HG03354 (cell line): ENCODE measurements at regions not wholly inside any gene's neighbourhood (a gene's known extent, or its start where the extent isn't known, plus 50 kb on each side); places are given as distances from the start of the nearest gene placed in this dataset.

Experiments used
- ATAC-seq: cut with Tn5 transposase; IDR thresholded peaks from one replicate; pipeline ENCODE4 v1.9.1; 2021; ENCODE audit warnings: mild to moderate bottlenecking; ENCODE audit not compliant: unreplicated experiment, poor library complexity, severe bottlenecking

DNA sequence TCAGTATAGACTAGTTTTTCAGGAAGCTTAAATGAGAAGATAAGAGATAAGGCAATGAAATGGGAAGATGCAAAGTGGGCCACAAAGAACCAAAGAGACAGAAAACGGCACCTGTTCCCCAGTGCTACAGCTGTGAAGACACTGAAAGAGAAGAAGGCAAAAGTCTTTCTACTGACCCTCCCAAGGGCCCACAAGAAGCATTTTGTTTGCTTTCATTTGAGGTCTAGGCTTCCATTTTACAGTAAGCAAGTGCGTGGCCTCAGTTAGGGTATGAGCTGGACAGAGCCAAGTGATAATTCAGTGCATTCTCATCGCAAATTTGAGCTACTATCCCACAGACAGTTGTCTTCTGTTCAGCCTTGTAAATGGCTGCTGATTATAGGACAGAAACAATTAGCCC, 53.4 kb upstream of the STK17B start:
- peak; percentile 53 for ATAC-seq

DNA sequence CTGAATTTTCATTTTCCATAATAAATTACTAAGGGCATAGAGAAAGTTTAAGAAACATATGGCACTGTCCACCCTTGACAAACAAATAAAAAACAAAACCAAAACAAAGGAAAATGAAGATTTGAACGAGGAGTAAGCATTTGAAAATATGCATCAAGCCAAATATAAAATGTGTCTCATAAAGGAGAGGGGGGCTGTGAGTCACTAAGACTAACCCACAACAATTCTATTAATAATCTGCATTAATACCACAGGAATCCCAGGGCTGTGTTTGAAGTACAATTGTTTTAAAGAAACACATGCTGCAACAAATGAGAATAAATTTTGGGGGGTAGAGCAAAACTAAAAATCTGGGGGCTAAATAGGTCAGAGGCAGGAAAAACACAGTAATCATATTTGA, 53.8 kb upstream of the STK17B start:
- ATAC-seq = no peak

DNA sequence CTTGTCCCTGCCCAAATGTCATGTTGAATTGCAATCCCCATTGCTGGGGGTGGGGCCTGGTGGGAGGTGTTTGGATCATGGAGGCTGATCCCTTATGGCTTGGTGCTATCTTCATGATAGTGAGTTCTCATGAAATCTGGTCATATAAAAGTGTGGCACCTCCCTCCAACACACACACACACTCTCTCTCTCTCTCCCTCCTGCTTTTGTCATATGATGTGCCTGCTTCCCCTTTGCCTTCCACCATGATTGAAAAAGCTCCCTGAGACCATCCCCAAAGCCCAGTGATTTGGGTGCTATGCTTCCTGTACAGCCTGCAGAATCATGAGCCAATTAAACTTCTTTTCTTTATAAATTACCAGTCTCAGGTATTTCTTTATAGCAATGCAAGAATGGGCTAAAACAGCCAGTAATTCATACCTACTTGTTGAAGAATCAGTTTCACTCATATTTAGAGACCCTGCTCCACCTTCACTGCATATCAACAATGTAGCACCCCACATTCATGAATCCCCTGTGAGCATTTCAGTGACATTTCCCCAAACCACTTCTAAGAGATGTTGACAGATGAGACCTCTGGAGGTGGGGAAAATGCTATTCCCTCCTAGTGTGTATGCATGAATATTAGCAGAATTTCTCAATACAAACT, 54.8 kb upstream of the STK17B start:
- no peak for ATAC-seq

- no peak for ATAC-seq
Observed at GRCh38 chr2:196226707-196227065, 55.3 kb upstream of the STK17B start.

DNA sequence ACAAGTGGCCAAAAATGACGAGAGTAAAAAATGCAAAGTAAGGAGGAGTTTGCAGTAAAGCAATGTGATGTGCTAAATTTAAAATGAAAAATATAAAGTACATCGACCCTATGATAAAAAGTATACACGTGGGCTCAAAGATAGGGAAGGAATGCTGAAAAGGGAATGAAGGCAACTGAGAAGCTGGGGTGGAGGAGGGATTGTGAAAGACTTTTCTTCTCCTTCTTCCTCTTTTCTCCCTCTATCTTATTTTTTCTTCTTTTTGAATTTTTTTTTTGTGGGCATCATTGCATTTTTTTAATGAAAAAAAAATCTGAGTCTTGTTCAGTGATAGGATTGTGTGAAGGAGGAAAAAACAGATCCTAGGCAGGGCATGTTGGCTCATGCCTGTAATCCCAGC, 57.6 kb upstream of the STK17B start:
- no peak for ATAC-seq

GRCh38 chr2:196230061-196230854, 58.9 kb upstream of the STK17B start:
- ATAC-seq = no peak

- peak; percentile 17 for ATAC-seq
Observed at GRCh38 chr2:196233021-196233804, 61.8 kb upstream of the STK17B start.

DNA sequence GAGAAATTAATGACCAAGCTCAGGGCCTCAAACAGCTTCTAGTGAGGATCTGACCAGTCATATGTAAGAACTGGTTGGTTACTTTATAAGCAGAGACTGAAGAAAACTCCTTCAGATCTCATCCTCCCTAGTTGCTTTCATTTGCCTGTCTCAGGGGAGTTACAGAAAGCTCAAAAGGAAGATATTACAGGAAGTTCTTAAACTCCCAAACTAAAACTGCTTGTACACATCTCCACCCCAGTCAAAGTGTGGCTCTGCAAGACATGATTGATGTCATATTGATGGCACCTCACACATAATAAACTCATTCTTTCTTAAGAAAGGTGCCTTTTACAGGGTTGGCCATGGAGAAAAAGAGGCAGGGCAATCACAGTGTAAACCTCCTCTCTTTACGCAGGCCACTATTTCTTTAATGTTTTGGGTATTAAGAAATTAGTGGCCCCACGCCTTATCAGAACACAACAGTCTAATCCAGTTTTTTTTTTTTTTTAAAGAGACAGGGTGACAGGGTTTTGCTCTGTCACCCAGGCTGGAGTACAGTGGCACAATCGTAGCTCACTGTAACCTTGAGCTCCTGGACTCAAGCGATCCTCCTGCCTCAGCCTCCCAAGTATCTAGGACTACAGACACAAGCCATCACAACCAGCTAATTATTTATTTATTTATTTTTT, 62.6 kb upstream of the STK17B start:
- peak; percentile 59 for ATAC-seq

DNA sequence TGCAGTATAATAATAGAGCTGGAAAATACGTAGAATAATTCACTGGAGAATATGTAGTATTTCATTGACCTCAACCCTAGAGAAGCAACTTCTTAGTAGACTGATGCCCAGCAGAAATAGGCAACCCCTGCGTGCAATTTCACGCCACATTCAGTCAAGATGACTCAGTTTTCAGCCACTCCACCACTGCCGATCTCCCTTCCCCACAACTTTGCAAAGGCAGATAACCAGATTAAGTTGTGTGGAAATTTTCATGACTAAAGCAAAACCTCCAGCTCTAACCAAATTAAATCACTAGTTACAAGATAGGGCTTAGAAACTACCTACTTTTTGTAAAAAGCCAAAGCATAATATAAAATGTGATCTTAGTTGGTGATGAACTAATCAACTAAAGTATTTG, 63.3 kb upstream of the STK17B start:
- peak; percentile 34 for ATAC-seq

DNA sequence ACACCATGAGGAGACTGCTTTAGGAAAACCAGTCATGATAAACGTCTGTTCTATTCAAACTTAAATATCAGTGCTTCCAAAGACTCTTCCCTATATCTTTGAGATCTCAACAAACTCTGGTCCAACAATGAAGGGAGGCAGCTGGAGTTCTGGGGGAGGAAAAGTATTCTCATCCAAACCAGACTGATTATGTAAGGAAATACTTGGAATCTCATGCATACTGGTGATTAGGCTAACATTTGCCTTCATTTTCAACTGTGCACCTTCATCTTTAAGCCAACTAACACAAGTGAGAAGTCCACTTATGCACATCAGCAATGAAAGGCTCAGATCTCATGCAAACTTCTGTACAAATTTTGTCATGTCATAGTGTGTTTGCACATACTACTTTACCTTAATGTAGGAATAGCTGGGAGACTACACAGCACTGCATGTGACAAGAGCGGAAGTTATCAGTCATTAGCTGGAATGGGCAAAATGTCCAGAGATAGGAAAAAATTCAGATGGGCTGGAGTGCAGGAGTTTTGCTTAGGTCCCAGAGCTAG, 67.5 kb upstream of the STK17B start:
- no peak for ATAC-seq

DNA sequence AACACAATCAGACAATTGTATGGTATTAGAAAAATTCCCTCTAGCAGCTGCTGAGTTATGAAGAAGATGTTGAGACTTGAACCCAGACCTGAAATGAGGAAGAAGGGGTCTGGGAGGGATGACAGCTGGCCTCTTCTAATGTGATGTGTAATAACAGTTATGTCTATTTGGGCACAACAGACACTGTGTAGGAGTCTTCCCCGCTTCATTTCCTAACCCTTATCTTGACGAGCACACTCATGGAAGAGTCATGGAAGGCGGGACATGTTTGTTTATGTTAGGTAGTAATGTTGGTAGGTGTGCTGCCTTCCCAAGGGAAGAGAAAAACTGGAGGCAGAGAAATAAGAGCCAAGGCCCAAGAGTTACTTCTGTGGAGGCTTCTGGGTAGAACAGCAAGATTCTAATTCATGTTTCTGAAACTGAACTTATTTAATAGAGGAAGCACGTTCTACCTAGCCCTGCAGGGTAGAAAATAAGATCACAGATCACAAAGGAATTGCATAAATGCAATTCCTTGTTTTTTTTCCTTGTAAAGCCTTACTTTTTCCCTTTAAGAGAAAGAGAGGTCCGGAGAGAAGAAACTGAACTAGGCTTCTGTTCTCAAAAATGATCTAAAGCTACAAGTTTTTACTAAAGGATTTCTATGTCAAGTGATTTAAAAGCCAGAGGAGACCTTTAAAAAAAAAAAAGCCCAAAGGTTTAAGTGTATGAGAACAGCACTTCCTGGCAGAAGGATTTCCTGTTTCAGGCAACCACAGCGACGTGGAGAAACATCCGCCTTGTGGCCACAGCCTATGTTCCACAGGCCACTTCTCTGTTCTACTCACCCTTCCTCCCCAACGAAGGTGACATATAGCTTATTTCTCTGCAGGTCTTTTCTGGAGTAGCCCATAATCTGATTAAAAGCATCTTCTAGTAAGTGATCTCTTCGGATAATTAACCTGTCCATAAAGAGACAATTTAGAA, 68.5 kb upstream of the STK17B start:
- ATAC-seq = peak; percentile 80

- no peak for ATAC-seq
Observed at GRCh38 chr2:196241175-196241574, 69.8 kb upstream of the STK17B start.

GRCh38 chr2:196242131-196242620, 70.8 kb upstream of the STK17B start:
- ATAC-seq = peak; percentile 91

GRCh38 chr2:196244516-196244915, 73.1 kb upstream of the STK17B start:
- no peak for ATAC-seq

- no peak for ATAC-seq
Observed at GRCh38 chr2:196244966-196245365, 73.6 kb upstream of the STK17B start.

DNA sequence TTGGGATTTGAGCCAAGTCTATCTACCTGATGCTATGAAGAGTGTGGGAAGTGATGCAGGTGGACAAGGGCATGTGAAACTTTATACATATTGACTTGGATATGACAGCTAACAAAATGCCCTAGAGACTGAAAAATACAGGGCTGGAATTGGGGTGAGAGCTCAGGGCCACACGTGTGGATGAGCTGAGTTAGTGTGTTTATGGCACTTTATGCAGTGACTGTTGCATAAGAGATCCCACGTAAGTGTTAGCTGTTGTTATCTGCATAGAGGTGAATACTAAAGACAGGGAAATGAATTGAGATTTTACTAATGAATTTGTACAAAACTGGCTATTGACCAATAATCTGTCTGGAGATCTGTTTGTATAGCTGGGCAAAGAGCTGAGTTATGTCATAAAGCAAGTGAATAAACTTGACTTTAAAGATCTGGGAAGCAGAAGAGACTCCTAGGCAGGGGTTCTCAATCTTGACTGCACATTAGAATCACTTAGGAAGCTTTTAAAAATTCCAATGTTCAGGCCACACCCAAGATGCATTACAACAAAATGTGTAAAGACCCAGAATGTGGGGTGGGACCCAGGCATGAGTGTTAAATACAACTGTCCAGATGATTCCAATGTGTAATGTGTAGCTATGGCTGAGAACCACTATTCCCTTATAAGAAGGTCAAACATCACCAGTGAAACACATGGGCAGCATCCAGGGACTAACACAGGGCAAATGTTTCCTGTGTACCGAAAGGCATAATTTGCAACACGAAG, 74.2 kb upstream of the STK17B start:
- no peak for ATAC-seq

DNA sequence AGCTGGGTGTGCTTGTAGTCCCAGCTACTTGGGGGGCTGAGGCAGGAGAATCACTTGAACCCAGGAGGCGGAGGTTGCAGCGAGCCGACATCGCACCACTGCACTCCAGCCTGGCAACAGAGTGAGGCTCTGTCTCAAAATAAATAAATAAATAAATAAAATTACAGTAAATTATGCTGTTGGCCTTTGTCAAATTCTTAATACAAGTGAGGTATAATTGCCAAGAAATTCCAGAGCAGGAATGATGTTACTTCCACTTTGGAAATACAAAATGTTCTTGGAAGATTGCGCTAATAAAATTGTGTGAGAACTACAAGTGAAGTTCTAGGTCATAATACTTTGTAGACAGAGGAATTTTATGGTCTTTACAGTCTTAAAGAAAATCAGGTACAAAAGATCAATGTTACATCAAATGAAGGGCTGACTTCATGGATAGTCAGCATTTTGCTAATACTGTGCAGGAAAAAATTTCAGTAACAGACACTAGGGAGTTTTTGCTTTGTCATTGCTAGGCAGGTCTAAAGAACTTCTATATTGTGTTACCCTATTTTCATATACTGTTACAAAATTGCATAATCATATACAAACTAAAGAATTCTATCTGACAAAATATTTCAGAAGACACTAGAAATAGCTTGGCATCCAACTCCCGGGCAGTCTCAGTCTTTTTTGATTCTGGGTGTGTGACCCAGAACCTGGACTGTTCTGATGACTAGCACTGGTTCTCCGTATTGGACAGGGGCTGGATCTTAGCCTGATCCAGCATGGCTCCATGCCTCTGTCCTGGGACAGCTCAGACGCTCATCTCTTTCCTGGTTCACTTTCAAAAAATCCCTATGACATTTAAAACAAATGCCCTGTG, 76.0 kb upstream of the STK17B start:
- ATAC-seq = no peak
